22Rv1 (cell line): ENCODE measurements at regions not wholly inside any gene's neighbourhood (a gene's known extent, or its start where the extent isn't known, plus 50 kb on each side); places are given as distances from the start of the nearest gene placed in this dataset.
"Not testable (repeated sequence)": the region's sequence is repeated elsewhere in the genome, so short reads cannot be mapped to it uniquely, and the experiment has no call there.

ENCODE experiments used
- H3K27ac ChIP-seq: fragments of 450-650 bp; 2 replicates; pipeline ENCODE4 v1.5.1; 2017
- ZFX ChIP-seq: fragments of 450-650 bp; IDR thresholded peaks from 2 replicates; pipeline ENCODE4 v1.6.1; 2017; ENCODE audit warnings: antibody characterized with exemption, borderline replicate concordance
- TF ChIP-seq, protein P1 (sequence below): fragments of 450-650 bp; IDR thresholded peaks from 2 replicates; pipeline ENCODE4 v1.5.1; 2017; ENCODE audit warnings: mild to moderate bottlenecking

DNA sequence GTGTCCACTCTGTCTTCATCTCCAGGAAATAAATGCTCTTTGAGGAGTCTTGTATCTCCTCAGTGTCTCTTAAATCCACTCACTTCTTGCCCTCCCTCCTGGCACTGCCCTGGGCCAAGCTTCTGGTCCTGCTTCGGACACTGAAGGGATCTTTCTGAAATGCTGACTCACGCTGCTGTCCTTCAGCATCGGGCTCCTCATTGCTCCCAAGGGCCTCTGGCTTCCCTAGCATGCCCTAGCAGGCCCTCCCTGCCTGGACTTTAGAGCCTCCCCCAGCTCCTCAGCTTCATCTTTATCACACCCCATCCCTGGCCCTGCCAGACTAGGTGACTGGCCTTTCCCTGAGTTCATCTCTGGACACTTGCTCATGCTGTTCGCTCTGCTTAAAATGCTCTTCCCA lies 96.6 kb downstream of the FOXD2 start:
- TF ChIP-seq, protein P1, sequence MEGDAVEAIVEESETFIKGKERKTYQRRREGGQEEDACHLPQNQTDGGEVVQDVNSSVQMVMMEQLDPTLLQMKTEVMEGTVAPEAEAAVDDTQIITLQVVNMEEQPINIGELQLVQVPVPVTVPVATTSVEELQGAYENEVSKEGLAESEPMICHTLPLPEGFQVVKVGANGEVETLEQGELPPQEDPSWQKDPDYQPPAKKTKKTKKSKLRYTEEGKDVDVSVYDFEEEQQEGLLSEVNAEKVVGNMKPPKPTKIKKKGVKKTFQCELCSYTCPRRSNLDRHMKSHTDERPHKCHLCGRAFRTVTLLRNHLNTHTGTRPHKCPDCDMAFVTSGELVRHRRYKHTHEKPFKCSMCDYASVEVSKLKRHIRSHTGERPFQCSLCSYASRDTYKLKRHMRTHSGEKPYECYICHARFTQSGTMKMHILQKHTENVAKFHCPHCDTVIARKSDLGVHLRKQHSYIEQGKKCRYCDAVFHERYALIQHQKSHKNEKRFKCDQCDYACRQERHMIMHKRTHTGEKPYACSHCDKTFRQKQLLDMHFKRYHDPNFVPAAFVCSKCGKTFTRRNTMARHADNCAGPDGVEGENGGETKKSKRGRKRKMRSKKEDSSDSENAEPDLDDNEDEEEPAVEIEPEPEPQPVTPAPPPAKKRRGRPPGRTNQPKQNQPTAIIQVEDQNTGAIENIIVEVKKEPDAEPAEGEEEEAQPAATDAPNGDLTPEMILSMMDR = no peak
- TF ChIP-seq ZFX = no peak
- H3K27ac ChIP-seq = no peak overlapping the region

DNA sequence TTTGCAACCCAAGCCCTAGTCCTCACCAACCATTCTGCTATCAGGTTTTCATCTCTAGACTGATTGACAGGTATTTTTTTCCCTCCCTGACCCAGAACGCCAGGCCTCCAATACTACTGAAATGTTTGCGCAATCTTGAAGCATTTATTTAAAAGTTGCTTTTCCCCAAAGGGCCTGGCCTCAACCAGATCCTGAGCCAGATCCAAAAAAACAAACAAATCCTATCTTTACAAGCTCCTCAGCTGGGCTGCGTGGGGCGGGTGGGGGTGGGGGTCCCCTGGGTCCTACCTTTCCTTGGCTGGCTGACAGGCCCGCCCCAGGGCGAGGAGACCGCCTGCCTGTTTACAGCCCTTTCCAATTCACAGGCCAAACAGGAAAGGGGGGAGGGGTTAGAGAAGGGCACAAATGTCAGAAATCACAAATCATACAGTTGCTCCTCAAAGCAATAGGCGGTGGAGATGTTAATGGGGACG lies 98.8 kb downstream of the FOXD2 start:
- no peak for TF ChIP-seq ZFX
- TF ChIP-seq, protein P1 = no peak

DNA sequence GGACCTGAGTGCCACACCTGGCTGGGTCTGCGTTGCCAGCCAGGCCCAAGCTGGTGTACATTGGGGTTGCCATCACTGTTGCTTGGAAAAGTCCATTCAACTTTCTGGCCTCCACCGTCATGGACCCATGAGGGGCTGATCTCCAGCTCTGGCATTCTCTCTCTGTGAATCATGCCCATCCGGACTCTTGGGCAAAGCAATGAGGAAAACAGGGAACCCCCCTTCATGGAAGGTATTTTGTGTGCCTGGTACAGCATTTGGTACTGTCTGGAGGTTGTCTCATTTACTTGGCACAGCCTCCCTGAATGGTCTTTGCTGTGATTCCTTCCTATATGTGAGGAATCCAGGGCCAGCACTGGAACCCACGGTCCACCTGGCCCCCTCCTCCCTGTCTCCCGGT lies 99.4 kb downstream of the FOXD2 start:
- TF ChIP-seq, protein P1 = no peak
- TF ChIP-seq ZFX = no peak
- no peak overlapping the region for H3K27ac ChIP-seq

More for the DNA sequence above, 98.8 kb downstream of the FOXD2 start:
- H3K27ac ChIP-seq = no peak overlapping the region

DNA sequence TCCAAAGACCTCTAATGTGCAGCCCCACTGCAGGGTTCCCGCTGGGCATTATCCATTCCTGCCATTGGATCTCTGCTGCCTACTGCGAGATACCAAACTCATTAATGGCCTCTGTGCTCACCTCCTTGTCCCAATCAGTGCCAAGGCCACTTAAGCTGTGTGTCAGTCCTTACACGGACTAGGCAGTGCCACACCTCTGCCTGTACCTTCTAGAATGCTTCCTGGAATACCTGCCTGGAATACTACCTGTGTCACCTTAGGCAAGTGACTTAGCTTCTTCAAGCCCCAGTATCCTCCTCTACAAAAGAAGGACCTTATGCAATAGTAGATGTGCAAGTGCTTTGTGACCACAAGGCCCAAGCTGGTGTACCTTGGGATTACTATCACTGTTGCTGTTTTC lies 100.1 kb downstream of the FOXD2 start:
- no peak overlapping the region for H3K27ac ChIP-seq
- TF ChIP-seq, protein P1 = no peak
- TF ChIP-seq ZFX = no peak

DNA sequence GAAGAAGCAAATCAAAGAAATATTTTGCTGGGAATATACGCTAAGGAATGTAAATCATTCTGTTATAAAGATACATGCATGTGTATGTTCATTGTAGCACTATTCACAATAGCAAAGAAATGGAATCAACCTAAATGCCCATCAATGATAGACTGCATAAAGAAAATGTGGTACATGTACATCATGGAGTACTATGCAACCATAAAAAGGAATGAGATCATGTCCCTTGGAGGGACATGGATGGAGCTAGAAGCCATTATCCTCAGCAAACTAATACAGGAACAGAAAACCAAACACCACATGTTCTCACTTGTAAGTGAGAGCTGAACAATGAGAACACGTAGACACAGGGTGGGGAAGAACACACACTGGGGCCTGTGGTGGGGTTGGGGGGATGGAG lies 100.7 kb downstream of the FOXD2 start:
- H3K27ac ChIP-seq = not testable (repeated sequence)

DNA sequence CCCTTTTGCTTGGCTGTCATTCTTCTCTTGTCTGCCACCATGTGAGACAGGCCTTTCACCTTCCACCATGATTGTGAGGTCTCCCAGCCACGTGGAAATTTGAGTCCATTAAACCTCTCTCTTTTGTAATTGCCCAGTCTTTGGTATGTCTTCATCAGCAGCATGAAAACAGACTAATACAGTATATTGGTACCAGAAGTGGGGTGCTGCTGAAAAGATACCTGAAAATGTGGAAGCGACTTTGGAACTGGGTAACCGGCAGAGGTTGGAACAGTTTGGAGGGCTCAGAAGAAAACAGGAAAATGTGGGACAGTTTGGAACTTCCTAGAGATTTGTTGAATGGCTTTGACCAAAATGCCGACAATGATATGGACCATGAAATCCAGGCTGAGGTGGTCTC lies 103.9 kb downstream of the FOXD2 start:
- H3K27ac ChIP-seq = not testable (repeated sequence)

DNA sequence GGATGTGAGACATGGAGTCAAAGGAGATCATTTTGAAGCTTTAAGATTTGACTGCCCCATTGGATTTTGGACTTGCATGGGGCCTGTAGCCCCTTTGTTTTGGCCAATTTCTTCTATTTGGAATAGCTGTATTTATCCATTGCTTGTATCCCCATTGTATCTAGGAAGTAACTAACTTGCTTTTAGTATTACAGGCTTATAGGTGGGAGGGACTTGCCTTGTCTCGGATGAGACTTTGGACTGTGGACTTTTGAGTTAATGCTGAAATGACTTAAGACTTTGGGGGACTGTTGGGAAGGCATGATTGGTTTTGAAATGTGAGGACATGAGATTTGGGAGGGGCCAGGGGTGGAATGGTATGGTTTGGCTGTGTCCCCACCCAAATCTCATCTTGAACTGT lies 105.2 kb downstream of the FOXD2 start:
- not testable (repeated sequence) for H3K27ac ChIP-seq

DNA sequence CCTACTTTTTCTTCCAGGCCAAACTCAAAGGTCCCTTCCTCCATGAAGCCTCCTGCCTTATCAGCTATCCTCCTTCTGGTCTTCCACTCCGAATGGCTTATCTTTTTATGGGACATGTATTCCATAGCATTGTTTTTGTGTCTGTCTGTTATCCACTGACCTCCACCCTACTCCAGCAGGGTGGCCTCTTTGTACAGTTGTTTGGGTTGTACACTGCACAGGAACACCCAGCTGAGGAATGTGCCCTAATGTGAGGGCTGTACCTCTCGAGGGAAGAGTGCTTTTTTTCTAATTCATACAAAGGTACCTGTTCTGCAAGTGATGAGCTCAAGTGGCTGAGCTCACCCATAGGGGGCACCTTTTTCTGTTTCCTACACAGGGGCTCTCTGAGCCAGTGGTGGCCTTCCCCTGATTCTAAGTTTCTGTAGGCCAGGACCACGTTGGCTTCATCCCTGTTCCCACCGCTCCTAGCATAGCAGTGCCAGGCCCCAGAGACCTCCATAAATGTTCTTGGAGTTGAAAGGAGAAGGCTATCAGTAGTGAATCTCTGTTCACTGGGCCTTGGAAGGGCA lies 108.2 kb downstream of the FOXD2 start:
- H3K27ac ChIP-seq = no peak overlapping the region
- TF ChIP-seq ZFX = no peak

DNA sequence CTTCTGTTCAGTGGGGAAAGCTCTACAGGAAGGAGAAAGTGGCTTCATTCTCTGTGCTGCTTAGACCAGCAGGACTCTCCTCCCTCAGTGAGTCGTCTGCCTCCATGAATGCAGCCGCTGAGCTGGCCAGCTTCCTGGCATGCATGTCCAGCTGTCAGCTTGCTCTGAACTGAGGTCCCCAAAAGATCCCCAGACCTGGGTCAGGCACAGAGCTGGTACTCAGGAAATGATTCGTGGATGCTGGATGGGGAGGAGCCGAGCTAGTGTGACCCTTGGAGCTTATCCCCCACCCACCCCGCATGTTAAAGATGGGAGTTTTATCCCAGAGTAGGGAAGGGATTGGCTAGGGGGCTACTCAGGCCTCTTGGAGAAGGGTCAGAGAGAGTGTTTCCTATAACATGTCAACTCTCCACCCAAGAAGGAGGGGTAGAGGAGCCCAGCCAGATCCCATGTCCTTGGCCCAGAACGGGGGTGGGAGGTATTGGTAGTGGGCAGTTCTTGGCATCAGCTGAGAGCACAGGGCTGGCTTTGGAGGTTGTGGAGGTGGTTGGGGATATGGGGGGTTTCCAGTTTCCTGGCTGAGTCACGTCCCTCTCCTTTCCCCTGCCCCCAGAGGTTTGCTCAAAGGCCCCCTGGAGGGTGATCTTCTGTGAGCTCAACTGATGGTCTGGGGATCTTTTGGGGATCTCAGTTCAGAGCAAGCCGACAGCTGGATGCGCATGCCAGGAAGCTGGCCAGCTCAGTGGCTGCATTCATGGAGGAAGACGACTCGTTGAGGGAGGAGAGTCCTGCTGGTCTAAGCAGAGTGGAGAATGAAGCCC lies 110.1 kb downstream of the FOXD2 start:
- no peak for TF ChIP-seq ZFX
- TF ChIP-seq, protein P1 = no peak
- no peak overlapping the region for H3K27ac ChIP-seq
